MG63 (cell line): ENCODE measurements at regions not wholly inside any gene's neighbourhood (a gene's known extent, or its start where the extent isn't known, plus 50 kb on each side); places are given as distances from the start of the nearest gene placed in this dataset.
A peak's percentile ranks its signal among the peaks of the same experiment; 100 is the strongest.
"Not testable (repeated sequence)": the region's sequence is repeated elsewhere in the genome, so short reads cannot be mapped to it uniquely, and the experiment has no call there.

Experiments used
- DNase-seq: peaks from one replicate; pipeline ENCODE4 v3.0.0-alpha.2; 2020
- H3K27me3 ChIP-seq: fragments of 250-450 bp; sonication (Bioruptor Pico); 2 replicates; pipeline ENCODE4 v1.5.1; 2020; ENCODE audit warnings: mild to moderate bottlenecking, moderate library complexity
- H3K36me3 ChIP-seq: fragments of 250-450 bp; sonication (Bioruptor Pico); 2 replicates; pipeline ENCODE4 v1.5.1; 2020; ENCODE audit warnings: mild to moderate bottlenecking, moderate library complexity
- H3K4me3 ChIP-seq: fragments of 250-450 bp; sonication (Bioruptor Pico); 2 replicates; pipeline ENCODE4 v1.5.1; 2020; ENCODE audit warnings: mild to moderate bottlenecking, moderate library complexity
- H3K9me3 ChIP-seq: fragments of 250-450 bp; sonication (Bioruptor Pico); 2 replicates; pipeline ENCODE4 v1.5.1; 2020; ENCODE audit warnings: mild to moderate bottlenecking, moderate library complexity

- Histone ChIP-seq H3K36me3 (no peaks in the 10 kb centered on the region), H3K9me3 (no peaks in the 10 kb centered on the region), H3K4me3 (no peak overlapping the region), H3K27me3 (no peaks in the 10 kb centered on the region)
- DNase-seq, result no peak
These were observed 339.9 kb upstream of the ARID1B start for GRCh38 chr6:156437121-156437879.

DNA sequence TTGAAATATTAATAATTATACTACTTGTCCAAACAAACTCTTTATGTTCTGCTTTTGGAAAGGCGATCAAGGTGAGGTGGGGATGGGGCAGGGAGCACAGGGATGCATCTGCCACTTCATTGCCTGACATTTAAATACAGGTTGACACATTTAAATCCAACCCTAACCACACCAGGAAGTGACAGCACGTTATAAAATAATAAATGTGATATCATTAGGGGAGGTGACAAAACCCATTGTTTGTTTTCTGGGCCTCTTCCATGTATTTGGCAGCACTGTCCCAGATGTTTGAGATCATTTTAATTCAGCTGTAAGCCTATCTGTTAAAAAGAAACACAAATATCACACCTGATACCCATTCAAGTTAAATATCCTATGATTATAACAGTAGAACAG is 342.4 kb upstream of the ARID1B start:
- no peak for DNase-seq
- H3K9me3 ChIP-seq, result no peaks in the 10 kb centered on the region
- no peak overlapping the region for H3K4me3 ChIP-seq
- no peaks in the 10 kb centered on the region for H3K36me3 ChIP-seq
- H3K27me3 ChIP-seq, result no peaks in the 10 kb centered on the region

GRCh38 chr6:156434049-156434794 is 343.0 kb upstream of the ARID1B start:
- no peak for DNase-seq
- H3K27me3 ChIP-seq, result no peaks in the 10 kb centered on the region
- no peaks in the 10 kb centered on the region for H3K9me3 ChIP-seq
- H3K36me3 ChIP-seq, result no peaks in the 10 kb centered on the region
- no peak overlapping the region for H3K4me3 ChIP-seq

- no peak overlapping the region for H3K4me3 ChIP-seq
- H3K9me3 ChIP-seq, result no peaks in the 10 kb centered on the region
- no peak for DNase-seq
- H3K27me3 ChIP-seq, result no peaks in the 10 kb centered on the region
- H3K36me3 ChIP-seq, result no peaks in the 10 kb centered on the region
These were observed 344.6 kb upstream of the ARID1B start for GRCh38 chr6:156432543-156432942.

GRCh38 chr6:156430386-156430785 is 346.8 kb upstream of the ARID1B start:
- H3K4me3 ChIP-seq, result no peak overlapping the region
- no peaks in the 10 kb centered on the region for H3K27me3 ChIP-seq
- no peaks in the 10 kb centered on the region for H3K9me3 ChIP-seq
- no peaks in the 10 kb centered on the region for H3K36me3 ChIP-seq
- DNase-seq, result no peak

DNA sequence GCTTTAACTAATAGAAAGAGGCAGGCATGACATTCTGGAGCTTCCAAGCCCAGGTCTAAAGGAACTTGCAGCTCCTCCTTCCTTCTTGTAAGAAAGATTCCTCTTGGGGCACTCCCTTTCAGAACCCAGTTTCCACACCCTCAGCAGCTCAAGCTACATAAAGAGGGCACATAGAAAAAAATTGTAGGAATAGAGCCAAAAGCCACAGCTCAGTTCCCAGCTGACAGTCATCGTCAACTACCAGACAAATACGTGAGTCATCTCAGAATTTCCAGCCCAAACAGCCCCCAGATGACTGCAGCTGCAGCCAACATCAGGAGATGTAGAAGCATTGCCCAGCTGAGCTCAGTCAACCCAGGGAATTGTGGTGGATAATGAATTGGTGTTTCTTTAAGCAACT is 349.8 kb upstream of the ARID1B start:
- DNase-seq, result peak; percentile 73
- H3K4me3 ChIP-seq, result no peak overlapping the region
- no peaks in the 10 kb centered on the region for H3K9me3 ChIP-seq
- H3K27me3 ChIP-seq, result no peaks in the 10 kb centered on the region
- no peaks in the 10 kb centered on the region for H3K36me3 ChIP-seq

GRCh38 chr6:156425359-156426020 is 351.7 kb upstream of the ARID1B start:
- Histone ChIP-seq H3K36me3 (no peaks in the 10 kb centered on the region), H3K27me3 (no peaks in the 10 kb centered on the region), H3K9me3 (no peaks in the 10 kb centered on the region), H3K4me3 (no peak overlapping the region)
- no peak for DNase-seq

GRCh38 chr6:156423829-156424228 is 353.3 kb upstream of the ARID1B start:
- no peak overlapping the region for H3K4me3 ChIP-seq

DNA sequence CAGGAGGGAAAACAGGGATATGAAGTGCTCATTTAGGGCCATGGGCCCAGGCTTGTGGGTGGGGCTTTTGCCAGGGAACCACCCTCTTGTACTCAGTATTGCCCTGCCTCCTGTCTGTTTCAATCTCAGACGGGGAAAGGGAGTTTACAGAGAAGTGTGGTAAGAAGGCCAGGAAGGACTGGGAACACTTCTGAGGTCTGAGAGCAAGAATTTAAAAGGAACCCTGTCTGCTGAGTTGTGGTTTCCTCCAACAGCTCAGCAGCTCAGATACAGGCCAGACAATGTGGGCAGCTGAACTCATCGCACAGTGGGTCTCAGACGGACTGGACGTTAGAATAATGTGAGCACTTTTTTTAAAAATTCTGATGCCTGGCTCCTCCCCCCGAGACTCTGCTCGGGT is 354.1 kb upstream of the ARID1B start:
- H3K9me3 ChIP-seq, result no peaks in the 10 kb centered on the region
- H3K36me3 ChIP-seq, result no peaks in the 10 kb centered on the region
- no peak overlapping the region for H3K4me3 ChIP-seq
- no peaks in the 10 kb centered on the region for H3K27me3 ChIP-seq
- no peak for DNase-seq

More at GRCh38 chr6:156423829-156424228, 353.3 kb upstream of the ARID1B start:
- H3K9me3 ChIP-seq, result no peaks in the 10 kb centered on the region
- no peaks in the 10 kb centered on the region for H3K27me3 ChIP-seq
- no peak for DNase-seq
- H3K36me3 ChIP-seq, result no peaks in the 10 kb centered on the region

GRCh38 chr6:156421933-156422332 is 355.2 kb upstream of the ARID1B start:
- no peak for DNase-seq
- Histone ChIP-seq H3K9me3 (no peaks in the 10 kb centered on the region), H3K36me3 (no peaks in the 10 kb centered on the region), H3K27me3 (no peaks in the 10 kb centered on the region), H3K4me3 (no peak overlapping the region)

GRCh38 chr6:156421301-156421700 is 355.9 kb upstream of the ARID1B start:
- not testable (repeated sequence) for H3K27me3 ChIP-seq, H3K4me3 ChIP-seq, H3K9me3 ChIP-seq, H3K36me3 ChIP-seq
- peak; percentile 4 for DNase-seq

- no peaks in the 10 kb centered on the region for H3K36me3 ChIP-seq
- H3K9me3 ChIP-seq, result no peaks in the 10 kb centered on the region
- no peak overlapping the region for H3K4me3 ChIP-seq
- no peaks in the 10 kb centered on the region for H3K27me3 ChIP-seq
- DNase-seq, result no peak
These were observed 356.8 kb upstream of the ARID1B start for GRCh38 chr6:156420172-156420993.

- H3K27me3 ChIP-seq, result no peaks in the 10 kb centered on the region
- DNase-seq, result no peak
- H3K9me3 ChIP-seq, result no peaks in the 10 kb centered on the region
- H3K36me3 ChIP-seq, result no peaks in the 10 kb centered on the region
- H3K4me3 ChIP-seq, result no peak overlapping the region
These were observed 357.6 kb upstream of the ARID1B start for GRCh38 chr6:156419594-156419993.

GRCh38 chr6:156418253-156418652 is 358.9 kb upstream of the ARID1B start:
- no peaks in the 10 kb centered on the region for H3K36me3 ChIP-seq
- H3K9me3 ChIP-seq, result no peaks in the 10 kb centered on the region
- no peak for DNase-seq
- no peaks in the 10 kb centered on the region for H3K27me3 ChIP-seq
- no peak overlapping the region for H3K4me3 ChIP-seq

DNA sequence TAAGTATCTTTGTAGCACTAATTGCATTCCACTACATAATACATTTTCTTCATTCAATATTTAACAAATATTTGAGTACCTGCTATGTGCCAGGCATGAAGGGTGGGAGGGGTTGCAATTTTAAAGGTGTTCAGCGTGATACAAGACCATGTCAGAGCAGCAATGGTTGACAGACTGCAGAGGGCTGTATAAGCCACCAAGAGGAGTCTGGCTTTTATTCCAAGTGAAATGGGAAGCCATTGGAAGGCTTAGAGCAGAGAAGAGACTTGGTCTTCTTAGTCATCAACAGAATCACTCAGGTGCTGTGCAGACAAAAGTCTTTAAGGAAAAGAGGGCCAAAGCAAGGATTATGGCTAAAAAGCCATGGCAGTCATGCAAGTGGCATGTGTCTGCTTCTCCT is 360.8 kb upstream of the ARID1B start:
- H3K9me3 ChIP-seq, result no peaks in the 10 kb centered on the region
- no peak for DNase-seq
- H3K27me3 ChIP-seq, result no peaks in the 10 kb centered on the region
- no peaks in the 10 kb centered on the region for H3K36me3 ChIP-seq
- no peak overlapping the region for H3K4me3 ChIP-seq

- Histone ChIP-seq H3K9me3 (no peaks in the 10 kb centered on the region), H3K36me3 (no peaks in the 10 kb centered on the region), H3K4me3 (no peak overlapping the region), H3K27me3 (no peaks in the 10 kb centered on the region)
- no peak for DNase-seq
These were observed 364.0 kb upstream of the ARID1B start for GRCh38 chr6:156413154-156413553.

DNA sequence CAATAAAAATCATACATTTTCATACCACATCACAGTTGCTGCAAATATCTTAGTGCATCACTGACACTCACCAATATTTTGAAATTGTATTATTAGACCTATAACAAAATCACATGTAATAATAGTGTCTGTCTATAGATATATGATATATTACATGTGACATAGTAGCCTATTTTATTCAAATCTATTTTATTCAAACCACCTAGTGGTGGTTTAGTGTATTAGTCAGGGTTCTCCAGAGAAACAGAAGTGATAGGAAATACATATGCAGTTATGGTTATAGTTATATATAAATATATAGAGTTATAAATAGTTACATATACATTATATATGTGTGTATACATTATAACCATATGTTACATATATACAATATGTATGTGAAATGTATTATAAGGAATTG is 366.5 kb upstream of the ARID1B start:
- DNase-seq, result no peak
- Histone ChIP-seq H3K27me3 (no peaks in the 10 kb centered on the region), H3K9me3 (no peaks in the 10 kb centered on the region), H3K4me3 (no peak overlapping the region), H3K36me3 (no peaks in the 10 kb centered on the region)
